GM19328 (cell line): ENCODE measurements at regions not wholly inside any gene's neighbourhood (a gene's known extent, or its start where the extent isn't known, plus 50 kb on each side); places are given as distances from the start of the nearest gene placed in this dataset.

Experiments
- ATAC-seq: cut with Tn5 transposase; IDR thresholded peaks from one replicate; pipeline ENCODE4 v1.9.1; 2021; ENCODE audit warnings: mild to moderate bottlenecking, moderate library complexity; ENCODE audit not compliant: unreplicated experiment

GRCh38 chr2:136221026-136221425 is 103.1 kb upstream of the CXCR4 start:
- ATAC-seq: no peak

DNA sequence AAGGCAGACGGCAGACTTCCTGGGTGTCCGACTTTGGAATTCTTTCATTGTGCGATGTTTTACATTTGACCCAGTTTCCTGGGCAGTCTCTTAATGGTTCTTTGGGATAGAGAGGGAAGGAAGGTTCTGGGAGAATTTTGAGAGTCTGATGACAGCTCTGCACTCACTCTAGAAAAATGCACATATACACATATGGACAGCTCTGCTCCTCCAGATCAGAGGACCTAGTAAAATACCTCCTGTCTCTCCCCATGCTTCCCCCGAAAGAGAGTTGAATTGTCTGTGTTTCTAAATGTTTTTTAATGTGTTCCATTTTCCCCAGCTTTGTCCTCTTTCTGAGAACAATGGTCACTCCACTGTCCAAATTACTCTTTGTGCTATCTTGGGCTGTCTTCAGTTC is 102.0 kb upstream of the CXCR4 start:
- no peak for ATAC-seq

GRCh38 chr2:136219341-136219740 is 101.4 kb upstream of the CXCR4 start:
- no peak for ATAC-seq

- no peak for ATAC-seq
Measured at GRCh38 chr2:136217996-136218395, 100.0 kb upstream of the CXCR4 start.

- no peak for ATAC-seq
Measured at GRCh38 chr2:136215908-136216472, 98.0 kb upstream of the CXCR4 start.

DNA sequence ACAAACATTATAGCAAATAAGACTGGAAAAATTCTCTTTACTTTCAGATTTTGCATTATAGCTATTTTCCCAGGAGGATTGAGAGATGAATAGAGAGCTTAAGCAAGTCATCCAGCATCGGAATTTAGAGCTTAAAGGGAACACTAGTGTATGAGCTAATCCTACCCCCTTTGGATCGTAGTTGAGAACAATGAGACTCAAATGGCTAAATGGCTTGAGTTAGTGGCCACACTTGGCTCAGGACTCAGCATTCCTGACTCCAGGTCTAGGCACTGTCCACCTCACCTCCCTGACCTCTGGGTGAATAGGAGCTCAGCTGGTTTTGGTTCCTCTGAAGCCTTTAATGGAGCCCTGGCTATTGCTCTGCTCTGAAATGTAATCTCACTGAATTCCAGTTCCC is 97.5 kb upstream of the CXCR4 start:
- ATAC-seq: no peak

DNA sequence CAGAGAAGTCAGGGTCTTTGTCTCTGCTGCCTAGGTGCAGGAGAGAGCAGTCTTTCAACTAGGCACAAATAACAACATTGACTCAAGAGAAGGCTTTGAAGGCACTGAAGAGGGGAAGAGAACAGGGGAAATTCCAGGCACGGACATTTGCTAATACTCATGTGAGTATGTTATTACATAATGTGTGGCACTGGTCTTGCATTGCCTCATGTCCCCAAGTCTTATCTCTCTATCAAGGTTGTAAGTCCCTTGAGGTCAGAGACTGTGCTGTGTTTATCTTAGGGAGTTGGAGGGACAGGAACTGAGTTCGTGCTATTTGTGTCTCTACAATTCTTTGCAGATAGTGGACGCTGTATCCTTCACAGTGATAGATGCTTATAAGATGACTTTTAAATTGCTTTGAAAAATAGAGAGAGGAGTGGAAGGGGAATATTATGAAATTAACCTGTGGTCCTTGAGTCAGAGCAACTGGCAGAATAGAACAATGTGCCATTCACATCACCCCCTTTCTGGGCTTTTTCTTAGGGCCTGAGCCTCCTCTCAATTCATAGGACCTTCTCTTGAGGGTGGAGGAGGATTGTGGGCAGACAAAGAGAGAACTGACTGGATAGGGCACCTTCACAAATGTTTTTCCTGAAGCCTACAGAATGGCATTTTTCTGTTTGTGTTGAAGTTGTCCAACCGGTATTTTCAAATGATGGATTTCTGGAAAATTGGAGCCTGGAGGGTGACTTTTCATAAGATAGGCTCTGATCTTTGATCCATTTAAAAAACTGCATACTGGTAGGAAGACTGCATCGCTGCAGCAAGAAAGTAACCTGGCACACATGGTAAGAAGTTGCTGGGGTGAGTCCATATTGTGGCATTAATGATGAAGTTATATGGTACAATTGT is 96.6 kb upstream of the CXCR4 start:
- ATAC-seq: no peak

GRCh38 chr2:136213836-136214235 is 95.9 kb upstream of the CXCR4 start:
- no peak for ATAC-seq

DNA sequence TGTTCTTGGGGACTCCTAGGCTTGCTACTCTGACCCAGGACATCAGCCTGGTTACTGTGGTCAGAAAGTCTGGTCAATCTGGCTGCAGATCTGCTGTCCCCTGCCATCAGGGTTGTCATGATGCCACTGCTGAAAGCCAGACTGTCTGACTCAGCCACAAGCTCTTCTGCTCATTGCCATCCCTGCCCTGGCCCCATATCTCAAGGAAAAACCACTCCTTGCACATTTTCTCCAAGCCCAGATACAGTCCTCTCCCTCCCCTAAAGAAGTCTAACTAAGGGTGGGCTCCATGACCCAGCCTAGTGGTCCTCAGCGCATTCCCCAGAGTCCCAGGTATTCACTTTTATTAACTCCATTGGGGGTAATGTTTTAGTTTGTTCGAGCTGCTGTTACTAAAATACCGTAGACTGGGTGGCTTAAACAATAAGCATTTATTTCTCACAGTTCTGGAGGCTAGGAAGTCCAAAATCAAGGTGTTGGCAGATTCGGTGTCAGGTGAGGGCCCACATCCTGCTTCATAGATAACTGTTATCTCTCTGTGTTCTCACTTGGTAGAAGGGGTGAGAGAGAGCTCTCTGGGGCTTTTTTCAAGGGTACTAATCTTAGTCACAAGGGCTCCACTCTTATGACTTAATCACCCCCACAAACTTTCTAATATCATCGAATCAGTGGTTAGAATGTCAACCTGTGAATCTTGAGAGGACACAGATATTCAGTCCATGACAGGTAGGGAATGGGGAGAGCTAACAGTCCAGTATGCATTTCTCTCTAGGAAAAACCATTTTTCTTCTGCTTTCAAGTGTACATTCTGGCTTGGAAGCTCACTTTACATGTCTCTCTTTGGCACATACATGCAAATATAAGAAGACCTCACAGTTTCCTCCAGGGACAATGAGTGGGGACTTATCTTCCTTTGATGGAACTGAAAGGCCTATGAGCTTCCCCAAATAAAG is 94.8 kb upstream of the CXCR4 start:
- ATAC-seq: no peak

- no peak for ATAC-seq
Measured at GRCh38 chr2:136211701-136212100, 93.8 kb upstream of the CXCR4 start.

- no peak for ATAC-seq
Measured at GRCh38 chr2:136210822-136211221, 92.9 kb upstream of the CXCR4 start.

DNA sequence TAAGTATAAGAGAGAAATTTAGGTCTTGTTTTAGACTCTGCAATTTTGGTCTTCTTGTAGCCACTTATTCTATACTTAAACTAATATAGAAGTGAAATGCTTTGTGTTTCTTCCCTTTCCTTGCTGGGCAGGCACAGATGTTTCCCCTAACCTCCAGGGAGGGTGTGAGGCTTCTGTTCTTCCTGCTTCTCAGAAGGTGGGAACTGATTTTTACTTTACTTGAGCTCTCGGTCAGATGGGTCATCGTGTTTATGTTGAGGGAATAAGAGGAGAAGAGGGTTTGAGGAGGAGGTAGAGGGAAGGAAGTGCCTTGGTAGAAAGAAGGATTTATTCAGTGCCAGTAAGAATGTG is 92.5 kb upstream of the CXCR4 start:
- ATAC-seq: no peak

- ATAC-seq: no peak
Measured at GRCh38 chr2:136209561-136210454, 91.9 kb upstream of the CXCR4 start.

- no peak for ATAC-seq
Measured at GRCh38 chr2:136208682-136209420, 90.9 kb upstream of the CXCR4 start.

GRCh38 chr2:136207665-136208064 is 89.7 kb upstream of the CXCR4 start:
- ATAC-seq: no peak

DNA sequence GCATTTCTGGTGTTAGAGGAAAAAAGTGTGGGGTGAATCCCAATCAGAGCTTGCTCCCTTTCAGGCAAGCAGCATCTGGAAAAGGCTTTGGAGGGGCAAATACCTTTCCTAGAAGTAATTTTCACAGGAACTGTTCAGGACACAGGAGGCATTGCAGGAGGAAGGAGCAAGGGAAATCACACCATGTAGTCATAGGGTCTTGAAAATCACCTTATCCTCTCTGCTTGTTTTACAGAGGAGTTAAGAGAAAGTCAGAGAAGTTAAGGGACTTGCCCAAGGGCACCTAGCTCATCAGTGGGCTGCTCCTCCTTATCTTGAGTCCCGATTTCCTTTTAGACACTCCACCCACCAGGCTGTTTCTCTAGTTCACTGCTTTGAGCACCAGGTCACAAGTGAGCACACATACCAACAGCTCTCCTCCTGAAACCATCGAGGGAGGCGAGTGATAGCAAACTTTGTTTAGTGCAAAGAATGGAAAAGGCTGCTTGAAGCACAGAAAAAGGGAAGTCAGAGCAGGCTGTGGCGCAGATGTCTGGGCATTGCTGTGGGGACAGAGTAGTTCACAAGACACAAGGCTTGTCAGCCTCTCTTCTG is 89.2 kb upstream of the CXCR4 start:
- ATAC-seq: peak; percentile 45

- ATAC-seq: peak; percentile 89
Measured at GRCh38 chr2:136206613-136207012, 88.7 kb upstream of the CXCR4 start.

DNA sequence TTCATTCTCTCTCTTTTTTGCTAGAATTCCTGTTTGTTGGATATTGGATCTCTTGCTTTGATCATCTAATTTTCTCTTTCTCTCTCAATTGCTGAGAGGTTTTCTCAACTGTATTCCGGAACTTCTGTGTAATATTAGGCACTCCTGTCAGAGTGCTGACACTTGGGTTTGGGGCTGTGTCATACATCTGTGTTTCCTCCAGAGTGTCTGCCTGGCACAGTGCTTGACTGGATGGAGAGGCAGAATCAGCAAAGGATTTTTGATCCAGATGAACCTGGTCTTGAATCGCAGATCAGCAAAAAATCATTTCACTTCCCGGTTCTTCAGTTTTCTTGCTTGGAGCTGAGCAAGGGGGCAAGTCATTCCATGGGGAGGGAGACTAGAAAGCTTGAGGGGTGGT is 87.7 kb upstream of the CXCR4 start:
- ATAC-seq: no peak

GRCh38 chr2:136204971-136205370 is 87.0 kb upstream of the CXCR4 start:
- no peak for ATAC-seq
